ENCODE measurements at regions not wholly inside any gene's neighbourhood (a gene's known extent, or its start where the extent isn't known, plus 50 kb on each side); places are given as distances from the start of the nearest gene placed in this dataset.

GRCh38 chr12:58781609-58782008, 138.7 kb downstream of the LRIG3 start:
- no peaks in the 10 kb centered on the region for H3K9me3 ChIP-seq (ENCODE audit: insufficient read depth, low read length)

GRCh38 chr12:58787021-58787760, 133.1 kb downstream of the LRIG3 start:
- no peak overlapping the region for H3K27ac ChIP-seq (ENCODE audit: low read depth, low read length)
- H3K4me2 ChIP-seq (ENCODE audit: low read depth, low read length, poor library complexity, severe bottlenecking), result no peak overlapping the region
- no peaks in the 10 kb centered on the region for H4K20me1 ChIP-seq (ENCODE audit: low read depth, low read length)
- no peak overlapping the region for H3K4me3 ChIP-seq (ENCODE audit: insufficient read depth, low read length, poor library complexity, severe bottlenecking)
- no peak overlapping the region for H2AFZ ChIP-seq (ENCODE audit: low read depth, low read length, severe bottlenecking)
- no peaks in the 10 kb centered on the region for H3K27me3 ChIP-seq (ENCODE audit: low read length)
- H3K9me3 ChIP-seq (ENCODE audit: insufficient read depth, low read length), result no peaks in the 10 kb centered on the region
- no peak overlapping the region for H3K9ac ChIP-seq (ENCODE audit: low read length)
- no peak for TF ChIP-seq EZH2phosphoT487 (conservative IDR thresholded peaks at IDR 0.05; ENCODE audit: low read length)
- TF ChIP-seq CTCF (IDR thresholded peaks at IDR 0.05; ENCODE audit: insufficient read depth, low read length, poor library complexity, severe bottlenecking), result no peak
- no peaks in the 10 kb centered on the region for H3K36me3 ChIP-seq (ENCODE audit: low read length)
- H3K9me2 ChIP-seq (replicated peaks; ENCODE audit: insufficient read depth, low read length), result no peaks in the 10 kb centered on the region
- H3K79me2 ChIP-seq (ENCODE audit: insufficient read depth, low read length), result no peaks in the 10 kb centered on the region
- H3F3A ChIP-seq (ENCODE audit: insufficient read depth), result no peaks in the 10 kb centered on the region

More at GRCh38 chr12:58781609-58782008, 138.7 kb downstream of the LRIG3 start:
- Histone ChIP-seq H3K4me3 (ENCODE audit: insufficient read depth, low read length, poor library complexity, severe bottlenecking) (no peak overlapping the region), H3K27ac (ENCODE audit: low read depth, low read length) (no peak overlapping the region), H3K9ac (ENCODE audit: low read length) (no peak overlapping the region), H4K20me1 (ENCODE audit: low read depth, low read length) (no peaks in the 10 kb centered on the region), H3F3A (ENCODE audit: insufficient read depth) (no peaks in the 10 kb centered on the region), H3K4me2 (ENCODE audit: low read depth, low read length, poor library complexity, severe bottlenecking) (no peak overlapping the region), H3K9me2 (replicated peaks; ENCODE audit: insufficient read depth, low read length) (no peaks in the 10 kb centered on the region), H2AFZ (ENCODE audit: low read depth, low read length, severe bottlenecking) (no peak overlapping the region), H3K36me3 (ENCODE audit: low read length) (no peaks in the 10 kb centered on the region), H3K79me2 (ENCODE audit: insufficient read depth, low read length) (no peaks in the 10 kb centered on the region), H3K27me3 (ENCODE audit: low read length) (no peaks in the 10 kb centered on the region)
- TF ChIP-seq EZH2phosphoT487 (conservative IDR thresholded peaks at IDR 0.05; ENCODE audit: low read length) (no peak), CTCF (IDR thresholded peaks at IDR 0.05; ENCODE audit: insufficient read depth, low read length, poor library complexity, severe bottlenecking) (no peak)

GRCh38 chr12:58794859-58795258, 125.4 kb downstream of the LRIG3 start:
- TF ChIP-seq EZH2phosphoT487 (conservative IDR thresholded peaks at IDR 0.05; ENCODE audit: low read length) (no peak), CTCF (IDR thresholded peaks at IDR 0.05; ENCODE audit: insufficient read depth, low read length, poor library complexity, severe bottlenecking) (no peak)
- Histone ChIP-seq H3K79me2 (ENCODE audit: insufficient read depth, low read length) (no peaks in the 10 kb centered on the region), H3F3A (ENCODE audit: insufficient read depth) (no peaks in the 10 kb centered on the region), H3K27me3 (ENCODE audit: low read length) (no peaks in the 10 kb centered on the region), H3K36me3 (ENCODE audit: low read length) (no peaks in the 10 kb centered on the region), H3K4me3 (ENCODE audit: insufficient read depth, low read length, poor library complexity, severe bottlenecking) (no peak overlapping the region), H3K9ac (ENCODE audit: low read length) (no peak overlapping the region), H2AFZ (ENCODE audit: low read depth, low read length, severe bottlenecking) (no peak overlapping the region), H4K20me1 (ENCODE audit: low read depth, low read length) (no peaks in the 10 kb centered on the region), H3K27ac (ENCODE audit: low read depth, low read length) (no peak overlapping the region), H3K4me2 (ENCODE audit: low read depth, low read length, poor library complexity, severe bottlenecking) (no peak overlapping the region), H3K9me2 (replicated peaks; ENCODE audit: insufficient read depth, low read length) (no peaks in the 10 kb centered on the region), H3K9me3 (ENCODE audit: insufficient read depth, low read length) (no peaks in the 10 kb centered on the region)
